Endothelial cell of umbilical vein (primary cell): ENCODE measurements at regions not wholly inside any gene's neighbourhood (a gene's known extent, or its start where the extent isn't known, plus 50 kb on each side); places are given as distances from the start of the nearest gene placed in this dataset.

Experiments
- BruUV-seq: library from RNA; stranded (reverse); fragments of 400-500 nt; replicated peaks from 2 replicates; lab custom pipeline; 2021; lab: Mats Ljungman, UMichigan
- CTCF ChIA-PET: fragments of 300-600, 350-600 bp; sonication (Branson Sonifier 250); formaldehyde crosslinking; loops from one replicate; lab custom pipeline; 2021; ENCODE audit warnings: antibody characterized with exemption, inconsistent platforms; lab: Charles Lee
- POLR2A ChIA-PET: fragments of 300-600, 350-600 bp; sonication (Branson Sonifier 250); formaldehyde crosslinking; loops from one replicate; lab custom pipeline; 2021; ENCODE audit warnings: antibody characterized with exemption, inconsistent platforms; lab: Charles Lee
- DNase-seq: peaks from one replicate; pipeline ENCODE4 v3.0.0-alpha.2; 2011; ENCODE audit warnings: low read depth, low spot score
- FAIRE-seq: peaks from 2 replicates; lab custom pipeline; 2011; peaks lifted over from hg19 to GRCh38; lab: Jason Lieb, UNC
- H2AFZ ChIP-seq: 2 replicates; pipeline ENCODE4 v1.6.0; 2012; ENCODE audit warnings: low read depth, low read length, control low read depth, inconsistent platforms
- H3K27ac ChIP-seq: 2 replicates; pipeline ENCODE4 v1.5.1; 2011; ENCODE audit warnings: low read depth, mild to moderate bottlenecking, control low read depth, low read length, moderate library complexity; ENCODE audit not compliant: insufficient read depth
- H3K27me3 ChIP-seq, 2 experiments: 2 replicates each; pipeline versions ENCODE4 v1.6.0 to v1.6.1; 2011; ENCODE audit warnings: low read length in 2 of 2, mixed read lengths in 1 of 2; ENCODE audit not compliant: control insufficient read depth in 2 of 2, insufficient read depth in 2 of 2
- H3K36me3 ChIP-seq, 2 experiments: 2 replicates in 1 of 2; 3 replicates in 1 of 2; pipeline ENCODE4 v1.5.1; 2011; ENCODE audit warnings: low read length in 2 of 2, mild to moderate bottlenecking in 1 of 2, moderate library complexity in 1 of 2; ENCODE audit not compliant: control insufficient read depth in 2 of 2, insufficient read depth in 2 of 2; ENCODE audit errors: extremely low read depth in 1 of 2
- H3K4me1 ChIP-seq: 3 replicates; pipeline ENCODE4 v1.5.1; 2011; ENCODE audit warnings: mild to moderate bottlenecking, low read length; ENCODE audit not compliant: control insufficient read depth, insufficient read depth; ENCODE audit errors: extremely low read depth
- H3K4me2 ChIP-seq: 2 replicates; pipeline ENCODE4 v1.6.1; 2011; ENCODE audit warnings: low read length, control low read depth, mixed read lengths; ENCODE audit not compliant: insufficient read depth
- H3K4me3 ChIP-seq, 3 experiments: fragments of 200-600 bp in 1 of 3; sonication (generic), shearing (Covaris generic) in 1 of 3; replicated peaks in 1 of 3; 2 replicates each; pipeline ENCODE4 v1.5.1; 2011 to 2016; ENCODE audit warnings: control low read depth in 3 of 3, low read length in 3 of 3, mild to moderate bottlenecking in 2 of 3, inconsistent platforms in 1 of 3, low read depth in 1 of 3, moderate library complexity in 1 of 3; ENCODE audit not compliant: insufficient read depth in 1 of 3
- H3K79me2 ChIP-seq: 2 replicates; pipeline ENCODE4 v1.6.0; 2012; ENCODE audit warnings: low read length, inconsistent platforms; ENCODE audit not compliant: control insufficient read depth, insufficient read depth
- H3K9ac ChIP-seq: replicated peaks from 2 replicates; pipeline ENCODE3; 2011; ENCODE audit warnings: low read length, control low read depth; ENCODE audit not compliant: insufficient read depth; ENCODE audit errors: extremely low read depth
- H3K9me1 ChIP-seq: replicated peaks from 3 replicates; pipeline ENCODE4 v1.6.0; 2011; ENCODE audit warnings: mild to moderate bottlenecking, low read length; ENCODE audit not compliant: control insufficient read depth, insufficient read depth; ENCODE audit errors: extremely low read depth
- H3K9me3 ChIP-seq: replicated peaks from 2 replicates; pipeline ENCODE4 v1.5.1; 2012; ENCODE audit warnings: low read length, inconsistent platforms; ENCODE audit not compliant: control insufficient read depth, insufficient read depth
- H4K20me1 ChIP-seq: replicated peaks from 2 replicates; pipeline ENCODE3; 2011; ENCODE audit warnings: mild to moderate bottlenecking, low read length; ENCODE audit not compliant: control insufficient read depth, insufficient read depth; ENCODE audit errors: extremely low read depth
- CTCF ChIP-seq, 2 donors: IDR thresholded peaks; 1 replicate in 1 of 2; 2 replicates in 1 of 2; pipeline ENCODE4 v1.5.1; 2011; ENCODE audit warnings: low read length in 2 of 2, mild to moderate bottlenecking in 2 of 2, moderate library complexity in 2 of 2, control low read depth in 1 of 2, inconsistent platforms in 1 of 2, low read depth in 1 of 2; ENCODE audit not compliant: insufficient read depth in 1 of 2; ENCODE audit errors: extremely low read depth in 1 of 2
- EZH2 ChIP-seq: IDR thresholded peaks from 2 replicates; pipeline ENCODE4 v1.6.1; 2012; ENCODE audit warnings: borderline replicate concordance, low read depth, mild to moderate bottlenecking, moderate library complexity, low read length, inconsistent platforms; ENCODE audit not compliant: severe bottlenecking
- FOS ChIP-seq: IDR thresholded peaks from 2 replicates; pipeline ENCODE4 v1.6.1; 2011; ENCODE audit warnings: mild to moderate bottlenecking, low read length, moderate library complexity, borderline replicate concordance; ENCODE audit not compliant: insufficient read depth
- GATA2 ChIP-seq: IDR thresholded peaks from 2 replicates; pipeline ENCODE4 v1.7.0; 2011; ENCODE audit warnings: low read depth, mild to moderate bottlenecking, moderate library complexity, mixed read lengths, low read length; ENCODE audit not compliant: insufficient read length, insufficient read depth
- JUN ChIP-seq: IDR thresholded peaks from 2 replicates; pipeline ENCODE4 v1.6.1; 2011; ENCODE audit warnings: borderline replicate concordance, low read depth; ENCODE audit not compliant: insufficient read length, insufficient read depth
- MAX ChIP-seq: IDR thresholded peaks from 2 replicates; pipeline ENCODE4 v1.6.1; 2011; ENCODE audit not compliant: insufficient read depth, insufficient read length
- MYC ChIP-seq: IDR thresholded peaks from one replicate; pipeline ENCODE4 v1.6.1; 2011; ENCODE audit warnings: mild to moderate bottlenecking, low read depth, low read length
- POLR2A ChIP-seq: IDR thresholded peaks from 2 replicates; pipeline ENCODE4 v1.6.1; 2012; ENCODE audit warnings: low read depth, mild to moderate bottlenecking, control low read depth, low read length
- POLR2AphosphoS5 ChIP-seq: IDR thresholded peaks from 2 replicates; pipeline ENCODE4 v1.6.1; 2012; ENCODE audit warnings: low read depth, mild to moderate bottlenecking, control low read depth, low read length, moderate library complexity; ENCODE audit not compliant: insufficient read depth
- dilution Hi-C: fragments of 300-500 bp; cut with MboI; formaldehyde crosslinking; loops from one replicate; pipeline ENCODE4 v1.15.0; 2019; ENCODE audit warnings: low sequenced_read_pairs; ENCODE audit not compliant: extremely low pct_ligation_motif_present
- intact Hi-C: fragments of 100-400 bp; cut with micrococcal nuclease; formaldehyde crosslinking; loops from one replicate; pipeline ENCODE4 v1.10.0; 2022

GRCh38 chr4:11616856-11617255, 188.2 kb upstream of the HS3ST1 start:
- Histone ChIP-seq H3K9me3 (no peaks in the 10 kb centered on the region), H3K9me1 (no peaks in the 10 kb centered on the region), H2AFZ (no peak overlapping the region), H3K4me2 (no peak overlapping the region), H4K20me1 (no peaks in the 10 kb centered on the region), H3K4me1 (peaks cover 14% of the 10 kb centered on the region), H3K9ac (no peak overlapping the region), H3K36me3 (no peaks in the 10 kb centered on the region), H3K27me3 (no peaks in the 10 kb centered on the region), H3K79me2 (no peaks in the 10 kb centered on the region), H3K27ac (no peak overlapping the region), H3K4me3 (no peak overlapping the region)
- ChIA-PET POLR2A (no interaction called here), CTCF (interaction anchor here (1.4 kb wide), 1 partner anchor 9 kb away, joined by 3 read pairs; no protein-coding TSS in a partner anchor)
- intact Hi-C loops (no loop called here), dilution Hi-C loops (no loop called here)
- TF ChIP-seq EZH2 (no peak), JUN (no peak), GATA2 (no peak), POLR2AphosphoS5 (no peak), MYC (no peak), POLR2A (no peak), CTCF (IDR thresholded peaks at IDR 0.05; ENCODE audit: extremely low read depth in 1 of 2, insufficient read depth in 1 of 2, low read depth in 1 of 2, low read length in 2 of 2) (no peak), MAX (no peak), FOS (no peak)
- DNase-seq = no peak
- no peak for FAIRE-seq
- no TSS peak for BruUV-seq
